Hepatocyte (in vitro differentiated cells): ENCODE measurements at regions not wholly inside any gene's neighbourhood (a gene's known extent, or its start where the extent isn't known, plus 50 kb on each side); places are given as distances from the start of the nearest gene placed in this dataset.

Experiments used
- CTCF ChIP-seq: fragments of 200-600 bp; sonication (generic); IDR thresholded peaks from 2 replicates; pipeline ENCODE4 v1.5.1; 2016; ENCODE audit warnings: antibody characterized with exemption, mild to moderate bottlenecking; ENCODE audit not compliant: poor library complexity
- EZH2 ChIP-seq: fragments of 200-600 bp; sonication (generic); IDR thresholded peaks from 2 replicates; pipeline ENCODE4 v1.6.1; 2016; ENCODE audit warnings: antibody characterized with exemption, mild to moderate bottlenecking, borderline replicate concordance

- no peak for TF ChIP-seq EZH2
- TF ChIP-seq CTCF: no peak
Observed at GRCh38 chr13:79081942-79082341, 324.1 kb downstream of the RBM26 start.
